NT2/D1 (cell line): ENCODE measurements at regions not wholly inside any gene's neighbourhood (a gene's known extent, or its start where the extent isn't known, plus 50 kb on each side); places are given as distances from the start of the nearest gene placed in this dataset.

Experiments
- DNase-seq: peaks from one replicate; pipeline ENCODE4 v3.0.0-alpha.2; 2011; ENCODE audit warnings: low read depth, low spot score
- H3K27me3 ChIP-seq: 2 replicates; pipeline ENCODE4 v1.6.0; 2011; ENCODE audit warnings: mild to moderate bottlenecking; ENCODE audit not compliant: insufficient read length, insufficient read depth
- H3K36me3 ChIP-seq: 2 replicates; pipeline ENCODE4 v1.6.1; 2011; ENCODE audit warnings: mild to moderate bottlenecking, low read length, mixed read lengths; ENCODE audit not compliant: insufficient read depth, insufficient read length
- H3K4me1 ChIP-seq: 2 replicates; pipeline ENCODE4 v1.5.1; 2011; ENCODE audit not compliant: insufficient read depth, insufficient read length
- H3K4me3 ChIP-seq: 2 replicates; pipeline ENCODE4 v1.5.1; 2011; ENCODE audit warnings: low read depth; ENCODE audit not compliant: insufficient read length
- H3K9ac ChIP-seq: 2 replicates; pipeline ENCODE4 v1.6.0; 2011; ENCODE audit warnings: low read depth; ENCODE audit not compliant: insufficient read length
- H3K9me3 ChIP-seq: 2 replicates; pipeline ENCODE4 v1.5.1; 2011; ENCODE audit warnings: mild to moderate bottlenecking, low read length; ENCODE audit not compliant: insufficient read depth
- SUZ12 ChIP-seq: IDR thresholded peaks from 2 replicates; pipeline ENCODE4 v1.6.1; 2011; ENCODE audit not compliant: insufficient read length, insufficient read depth; ENCODE audit errors: extremely low read depth
- YY1 ChIP-seq: IDR thresholded peaks from 2 replicates; pipeline ENCODE4 v1.6.1; 2011; ENCODE audit not compliant: insufficient read length, insufficient read depth
- ZNF274 ChIP-seq: IDR thresholded peaks from 2 replicates; pipeline ENCODE4 v1.6.1; 2011; ENCODE audit warnings: mild to moderate bottlenecking, low read depth, low read length

DNA sequence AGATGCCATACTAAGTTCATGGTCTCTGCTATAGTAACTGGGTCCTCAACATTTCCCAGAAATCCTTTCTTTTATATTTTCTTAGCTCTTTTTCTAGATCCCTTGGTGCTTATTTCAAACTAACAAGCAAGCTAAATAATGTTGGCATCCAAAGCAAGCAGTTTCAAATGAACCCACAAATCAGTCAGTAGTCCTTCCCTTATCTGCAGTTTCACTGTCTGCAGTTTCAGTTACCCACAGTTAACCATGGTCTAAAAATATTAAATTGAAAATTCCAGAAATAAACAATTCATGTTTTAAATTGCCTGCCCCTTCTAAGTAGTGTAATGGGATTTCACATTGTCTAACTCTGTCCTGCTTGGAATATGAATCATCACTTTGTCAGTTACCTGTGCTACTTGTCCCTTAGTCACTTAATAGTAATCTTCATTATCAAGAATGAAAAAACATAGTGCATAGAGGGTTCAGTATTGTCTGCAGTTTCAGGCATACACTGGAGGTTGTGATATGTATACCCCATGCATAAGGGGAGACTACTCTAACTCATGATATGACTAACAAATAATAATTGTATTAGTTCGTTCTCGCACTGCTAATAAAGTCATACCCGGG is 633.7 kb downstream of the MECOM start:
- TF ChIP-seq YY1 (no peak), SUZ12 (no peak), ZNF274 (no peak)
- Histone ChIP-seq H3K9ac (no peak overlapping the region), H3K4me3 (no peak overlapping the region), H3K27me3 (no peaks in the 10 kb centered on the region), H3K36me3 (no peaks in the 10 kb centered on the region), H3K4me1 (no peaks in the 10 kb centered on the region), H3K9me3 (no peaks in the 10 kb centered on the region)
- no peak for DNase-seq

DNA sequence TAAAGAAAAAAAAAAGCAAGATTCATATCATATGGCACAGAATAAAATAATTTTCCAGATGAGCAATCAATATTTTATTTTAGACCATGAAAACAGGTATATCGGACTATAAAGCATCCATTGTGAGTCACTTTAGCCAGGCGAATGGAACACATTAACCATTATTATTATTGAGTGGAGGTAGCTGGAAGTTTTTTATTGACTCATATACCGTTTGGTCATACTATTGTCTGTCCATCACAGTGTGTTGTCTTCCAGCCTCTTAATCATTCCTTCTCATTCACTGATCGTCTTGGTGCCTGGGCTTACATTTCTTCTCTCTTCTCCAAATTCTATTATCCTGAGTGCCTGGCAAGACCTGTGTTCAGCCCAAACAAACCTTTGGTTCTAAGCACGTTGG is 634.8 kb downstream of the MECOM start:
- Histone ChIP-seq H3K9ac (no peak overlapping the region), H3K4me1 (no peaks in the 10 kb centered on the region), H3K9me3 (no peaks in the 10 kb centered on the region), H3K27me3 (no peaks in the 10 kb centered on the region), H3K36me3 (no peaks in the 10 kb centered on the region), H3K4me3 (no peak overlapping the region)
- DNase-seq: no peak
- TF ChIP-seq ZNF274 (no peak), SUZ12 (no peak), YY1 (no peak)

DNA sequence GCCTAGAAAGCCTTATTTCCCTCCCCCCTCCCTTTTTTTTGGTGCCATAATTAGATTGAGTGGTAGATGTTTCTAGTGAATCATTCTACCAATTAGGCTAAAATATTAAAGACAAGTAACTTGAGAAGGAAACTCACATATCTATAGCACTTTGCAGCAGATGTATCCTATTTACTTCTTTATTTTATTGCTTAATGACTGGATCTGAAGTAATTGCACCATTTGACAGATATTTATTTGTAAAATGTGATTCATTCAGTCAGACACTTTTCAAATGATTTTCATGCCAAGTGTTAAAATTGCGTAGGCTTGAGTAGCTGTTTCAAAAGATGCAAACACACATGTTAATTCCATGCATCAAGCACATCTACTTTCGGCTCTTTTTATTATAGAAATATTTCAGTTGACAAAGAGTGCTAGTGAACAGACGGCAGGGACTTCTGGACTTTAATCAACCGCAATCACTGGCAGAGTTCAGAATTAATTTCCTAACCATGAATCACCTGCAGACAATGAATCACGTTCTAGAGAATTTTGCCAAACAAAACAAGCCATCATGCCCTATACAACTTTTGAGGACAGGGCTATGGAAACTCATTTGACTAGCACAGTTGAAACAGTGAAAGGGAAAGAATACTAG is 636.8 kb downstream of the MECOM start:
- Histone ChIP-seq H3K27me3 (no peaks in the 10 kb centered on the region), H3K4me3 (no peak overlapping the region), H3K9ac (no peak overlapping the region), H3K4me1 (no peaks in the 10 kb centered on the region), H3K9me3 (no peaks in the 10 kb centered on the region), H3K36me3 (no peaks in the 10 kb centered on the region)
- TF ChIP-seq ZNF274: no peak
- no peak for TF ChIP-seq SUZ12
- TF ChIP-seq YY1: no peak
- no peak for DNase-seq

DNA sequence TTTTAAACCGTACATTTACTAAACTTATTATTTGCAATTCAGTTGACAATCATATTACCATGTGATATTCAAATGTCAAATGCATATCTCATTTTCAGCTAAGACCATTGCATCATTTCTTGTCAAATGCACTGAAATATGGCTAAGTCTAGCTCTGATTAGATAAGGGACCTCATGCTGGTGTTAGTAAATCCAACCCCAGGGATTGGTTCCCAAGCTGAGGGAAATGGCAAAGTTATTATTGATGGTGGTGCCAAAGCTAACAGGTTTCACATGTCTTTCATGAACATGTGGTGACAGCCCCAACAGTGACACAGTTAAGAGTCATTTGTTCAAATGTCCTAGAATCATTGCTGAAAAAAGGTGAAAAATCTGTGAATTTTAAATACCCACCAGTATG is 641.1 kb downstream of the MECOM start:
- H3K9me3 ChIP-seq: no peaks in the 10 kb centered on the region
- no peak overlapping the region for H3K4me3 ChIP-seq
- no peak for TF ChIP-seq SUZ12
- TF ChIP-seq ZNF274: no peak
- TF ChIP-seq YY1: no peak
- DNase-seq: no peak
- no peaks in the 10 kb centered on the region for H3K4me1 ChIP-seq
- no peaks in the 10 kb centered on the region for H3K36me3 ChIP-seq
- no peaks in the 10 kb centered on the region for H3K27me3 ChIP-seq
- no peak overlapping the region for H3K9ac ChIP-seq

DNA sequence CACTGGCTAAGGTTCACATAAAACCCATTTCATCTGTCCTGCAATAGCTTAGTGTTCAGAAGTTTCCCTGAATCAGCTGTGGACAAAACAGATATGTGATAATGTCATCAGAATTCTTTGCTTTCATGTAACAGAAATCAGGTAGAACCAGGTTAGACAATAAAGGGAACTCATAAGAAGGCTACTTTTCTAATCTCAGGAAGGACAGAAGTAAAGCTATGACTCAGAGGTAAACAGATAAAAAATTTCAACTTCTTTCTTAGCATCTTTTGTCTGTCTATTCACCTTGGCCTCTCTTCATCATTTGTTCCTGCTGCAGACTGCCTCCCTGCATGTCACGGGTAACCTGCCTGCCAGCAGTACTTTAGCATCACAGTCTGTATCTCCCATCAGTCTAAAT is 643.1 kb downstream of the MECOM start:
- Histone ChIP-seq H3K4me1 (no peaks in the 10 kb centered on the region), H3K36me3 (no peaks in the 10 kb centered on the region), H3K27me3 (no peaks in the 10 kb centered on the region), H3K4me3 (no peak overlapping the region), H3K9ac (no peak overlapping the region), H3K9me3 (no peaks in the 10 kb centered on the region)
- TF ChIP-seq YY1 (no peak), ZNF274 (no peak), SUZ12 (no peak)
- DNase-seq: no peak

DNA sequence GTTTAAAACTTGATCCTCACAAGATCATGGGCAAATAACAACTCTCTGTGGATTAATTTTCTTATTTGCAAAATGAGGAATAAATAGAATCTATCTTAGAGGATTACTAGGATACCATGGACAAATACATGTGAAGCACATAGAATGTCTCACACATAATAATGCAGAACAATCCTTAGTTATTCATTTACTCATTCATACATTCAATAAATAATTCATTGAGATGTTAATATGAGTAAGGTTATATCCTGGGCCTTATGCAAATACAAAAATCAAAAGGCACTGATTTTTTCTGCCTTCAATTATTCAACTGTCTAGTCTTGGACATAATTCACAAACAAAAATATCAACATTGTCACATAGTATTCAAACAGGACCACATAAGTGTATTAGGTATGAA is 654.1 kb downstream of the MECOM start:
- Histone ChIP-seq H3K27me3 (no peaks in the 10 kb centered on the region), H3K4me3 (no peak overlapping the region), H3K4me1 (no peaks in the 10 kb centered on the region), H3K9me3 (no peaks in the 10 kb centered on the region), H3K36me3 (no peaks in the 10 kb centered on the region), H3K9ac (no peak overlapping the region)
- DNase-seq: no peak
- TF ChIP-seq YY1 (no peak), SUZ12 (no peak), ZNF274 (no peak)

DNA sequence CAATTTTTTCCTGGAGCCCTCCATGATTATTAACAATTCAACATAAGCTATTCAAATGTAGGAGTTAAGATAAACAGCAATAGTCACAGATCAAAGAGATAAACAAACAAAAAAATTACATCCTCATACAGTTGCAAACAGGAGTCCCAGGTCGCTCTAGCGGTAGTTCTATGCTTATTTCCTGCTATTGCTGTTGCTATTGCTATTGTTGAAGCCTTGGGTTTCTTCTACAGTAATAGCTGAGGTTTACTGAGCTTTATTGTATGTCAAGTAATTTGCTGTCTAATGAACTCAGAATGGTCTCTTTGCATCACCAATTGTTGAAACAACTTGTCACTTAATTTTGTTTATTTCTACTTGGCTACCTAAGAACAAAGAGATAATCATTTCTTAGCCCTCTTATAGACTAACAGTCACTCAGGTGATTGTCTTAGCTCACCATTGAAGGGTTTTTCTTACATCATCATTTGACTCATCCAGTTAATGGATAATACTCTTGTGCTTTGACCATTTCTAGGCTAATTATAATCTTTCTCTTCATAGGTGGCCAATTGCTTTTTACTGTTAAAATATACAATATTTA is 654.6 kb downstream of the MECOM start:
- no peaks in the 10 kb centered on the region for H3K4me1 ChIP-seq
- no peak overlapping the region for H3K4me3 ChIP-seq
- TF ChIP-seq YY1 (no peak), ZNF274 (no peak), SUZ12 (no peak)
- H3K9ac ChIP-seq: no peak overlapping the region
- no peak for DNase-seq
- no peaks in the 10 kb centered on the region for H3K36me3 ChIP-seq
- H3K9me3 ChIP-seq: no peaks in the 10 kb centered on the region
- H3K27me3 ChIP-seq: no peaks in the 10 kb centered on the region
